ENCODE measurements at regions not wholly inside any gene's neighbourhood (a gene's known extent, or its start where the extent isn't known, plus 50 kb on each side); places are given as distances from the start of the nearest gene placed in this dataset.
A peak's percentile ranks its signal among the peaks of the same experiment; 100 is the strongest.

- Histone ChIP-seq H3K79me2 (ENCODE audit: insufficient read depth, low read depth) (no peaks in the 10 kb centered on the region), H3K4me1 (ENCODE audit: low read depth, poor library complexity, severe bottlenecking) (peaks cover 14% of the 10 kb centered on the region), H3K27ac (no peak overlapping the region), H2AFZ (ENCODE audit: low read depth) (peak overlapping the region; percentile 21; the same call in 1 of the 2 replicates), H3K4me2 (0 out of 2 replicates have a peak overlapping the region, but pooled peaks have one; percentile 3), H4K20me1 (ENCODE audit: insufficient read depth) (no peaks in the 10 kb centered on the region), H3K27me3 (ENCODE audit: insufficient read depth, low read depth) (no peaks in the 10 kb centered on the region), H3K9ac (no peak overlapping the region), H3K4me3 (IDR thresholded peaks at IDR 0.05; ENCODE audit: insufficient read depth, low read depth, low read length) (no peak overlapping the region), H3K36me3 (ENCODE audit: insufficient read depth) (no peaks in the 10 kb centered on the region)
- no peak for TF ChIP-seq CTCF (conservative IDR thresholded peaks at IDR 0.05; ENCODE audit: low read depth, low read length)
Observed at GRCh38 chr7:24478137-24478655, 95.1 kb upstream of the PALS2 start.

- Histone ChIP-seq H4K20me1 (ENCODE audit: insufficient read depth) (no peaks in the 10 kb centered on the region), H3K36me3 (ENCODE audit: insufficient read depth) (no peaks in the 10 kb centered on the region), H3K27ac (no peak overlapping the region), H3K4me3 (IDR thresholded peaks at IDR 0.05; ENCODE audit: insufficient read depth, low read depth, low read length) (no peak overlapping the region), H3K27me3 (ENCODE audit: insufficient read depth, low read depth) (no peaks in the 10 kb centered on the region), H2AFZ (ENCODE audit: low read depth) (no peak overlapping the region), H3K4me2 (no peak overlapping the region), H3K4me1 (ENCODE audit: low read depth, poor library complexity, severe bottlenecking) (peaks cover 9% of the 10 kb centered on the region), H3K79me2 (ENCODE audit: insufficient read depth, low read depth) (no peaks in the 10 kb centered on the region), H3K9ac (no peak overlapping the region)
- TF ChIP-seq CTCF (conservative IDR thresholded peaks at IDR 0.05; ENCODE audit: low read depth, low read length): no peak
Observed at GRCh38 chr7:24480501-24480900, 92.8 kb upstream of the PALS2 start.

GRCh38 chr7:24483804-24484203, 89.4 kb upstream of the PALS2 start:
- Histone ChIP-seq H3K4me3 (IDR thresholded peaks at IDR 0.05; ENCODE audit: insufficient read depth, low read depth, low read length) (no peak overlapping the region), H4K20me1 (ENCODE audit: insufficient read depth) (no peaks in the 10 kb centered on the region), H3K27ac (no peak overlapping the region), H3K9ac (no peak overlapping the region), H3K4me2 (no peak overlapping the region), H3K27me3 (ENCODE audit: insufficient read depth, low read depth) (no peaks in the 10 kb centered on the region), H3K79me2 (ENCODE audit: insufficient read depth, low read depth) (no peaks in the 10 kb centered on the region), H3K36me3 (ENCODE audit: insufficient read depth) (no peaks in the 10 kb centered on the region), H3K4me1 (ENCODE audit: low read depth, poor library complexity, severe bottlenecking) (no peaks in the 10 kb centered on the region), H2AFZ (ENCODE audit: low read depth) (no peak overlapping the region)
- TF ChIP-seq CTCF (conservative IDR thresholded peaks at IDR 0.05; ENCODE audit: low read depth, low read length): no peak

- Histone ChIP-seq H2AFZ (ENCODE audit: low read depth) (no peak overlapping the region), H3K9ac (no peak overlapping the region), H3K4me2 (no peak overlapping the region), H3K79me2 (ENCODE audit: insufficient read depth, low read depth) (no peaks in the 10 kb centered on the region), H4K20me1 (ENCODE audit: insufficient read depth) (no peaks in the 10 kb centered on the region), H3K27ac (no peak overlapping the region), H3K27me3 (ENCODE audit: insufficient read depth, low read depth) (no peaks in the 10 kb centered on the region), H3K4me1 (ENCODE audit: low read depth, poor library complexity, severe bottlenecking) (no peaks in the 10 kb centered on the region), H3K36me3 (ENCODE audit: insufficient read depth) (no peaks in the 10 kb centered on the region), H3K4me3 (IDR thresholded peaks at IDR 0.05; ENCODE audit: insufficient read depth, low read depth, low read length) (no peak overlapping the region)
- no peak for TF ChIP-seq CTCF (conservative IDR thresholded peaks at IDR 0.05; ENCODE audit: low read depth, low read length)
Observed at GRCh38 chr7:24492576-24492975, 80.7 kb upstream of the PALS2 start.

Measured in KMS-11 (cell line).